Psoas muscle (tissue), 7 donors: ENCODE measurements at regions not wholly inside any gene's neighbourhood (a gene's known extent, or its start where the extent isn't known, plus 50 kb on each side); places are given as distances from the start of the nearest gene placed in this dataset.

Experiments used
- ATAC-seq, 4 donors: fragments of 200-7000 bp; cut with Tn5 transposase; one replicate each; pipeline ENCODE4 v1.9.1; 2020; ENCODE audit warnings: moderate library complexity in 3 of 4, mild to moderate bottlenecking in 2 of 4
- DNase-seq, 2 donors: peaks; one replicate each; pipeline ENCODE4 v3.0.0-alpha.2; 2020
- H3K27ac ChIP-seq: fragments of 200-600 bp; one replicate; pipeline ENCODE4 v1.8.0; 2022
- H3K27me3 ChIP-seq, 3 donors: fragments of 200-600 bp in 1 of 3; one replicate each; pipeline versions ENCODE4 v1.6.1 to v1.8.0; 2013 to 2022; ENCODE audit warnings: low read length in 2 of 3, mild to moderate bottlenecking in 2 of 3, moderate library complexity in 1 of 3; ENCODE audit not compliant: insufficient read depth in 3 of 3
- H3K36me3 ChIP-seq, 2 donors: fragments of 200-600 bp in 1 of 2; one replicate each; pipeline versions ENCODE4 v1.6.1 to v1.8.0; 2013 to 2022; ENCODE audit warnings: low read depth in 1 of 2, mild to moderate bottlenecking in 1 of 2, moderate library complexity in 1 of 2; ENCODE audit not compliant: insufficient read depth in 1 of 2
- H3K4me1 ChIP-seq: fragments of 200-600 bp; one replicate; pipeline ENCODE4 v1.8.0; 2022
- H3K4me3 ChIP-seq: fragments of 200-600 bp; one replicate; pipeline ENCODE4 v1.8.0; 2022; ENCODE audit warnings: mild to moderate bottlenecking
- H3K9me3 ChIP-seq: fragments of 200-600 bp; one replicate; pipeline ENCODE4 v1.8.0; 2022
- WGBS, 3 donors: extraction: QIAGEN DNeasy Blood & Tissue Kit; methylation state at CpG; one replicate each; pipeline versions ENCODE4 v1.1.6 to v1.1.7; 2013; 5-methylcytosine and 5-hydroxymethylcytosine counted together
- intact Hi-C, 2 donors: fragments of 100-400 bp; cut with DNase I; formaldehyde crosslinking; loops; one replicate each; pipeline versions ENCODE4 v1.11.0 to v1.14.2; 2022
- TF ChIP-seq, protein P1 (sequence below): fragments of 200-600 bp; IDR thresholded peaks from one replicate; pipeline ENCODE4 v1.8.0; 2022; ENCODE audit warnings: antibody characterized with exemption
- donor health status: healthy with polysubstance abuse.
- donor health status: DM: no; HTN: no; CAD: no; lungs with moderate emphysema.
- donor health status: Bipolar disorder and iron deficiency.
- donor health status: healthy.
- donor health status: DM: yes; HTN: yes; CAD: no.
- donor health status: DM: no; HTN: no; CAD: no.
- donor health status: DM: yes; HTN: yes; CAD: no.

DNA sequence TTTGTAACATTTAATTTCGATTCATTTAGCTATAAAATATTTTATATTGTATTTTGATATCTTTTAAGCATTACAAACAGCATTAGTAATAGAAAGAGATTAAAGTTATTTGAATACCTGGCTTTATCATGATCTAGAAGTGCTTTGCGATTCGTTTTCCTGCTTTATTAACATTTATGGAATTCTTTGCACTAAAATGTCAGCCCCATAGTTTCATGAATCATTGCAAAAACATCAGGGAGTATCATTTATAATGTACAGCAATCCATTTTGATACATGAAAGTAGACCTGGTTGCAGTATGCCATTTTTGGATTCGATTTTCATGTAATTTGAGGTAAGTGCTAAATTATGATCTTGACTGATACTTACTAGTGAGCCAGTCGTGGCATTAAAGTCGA, 108.0 kb upstream of the DPYD start:
- no peaks in the 10 kb centered on the region for H3K4me1 ChIP-seq

DNA sequence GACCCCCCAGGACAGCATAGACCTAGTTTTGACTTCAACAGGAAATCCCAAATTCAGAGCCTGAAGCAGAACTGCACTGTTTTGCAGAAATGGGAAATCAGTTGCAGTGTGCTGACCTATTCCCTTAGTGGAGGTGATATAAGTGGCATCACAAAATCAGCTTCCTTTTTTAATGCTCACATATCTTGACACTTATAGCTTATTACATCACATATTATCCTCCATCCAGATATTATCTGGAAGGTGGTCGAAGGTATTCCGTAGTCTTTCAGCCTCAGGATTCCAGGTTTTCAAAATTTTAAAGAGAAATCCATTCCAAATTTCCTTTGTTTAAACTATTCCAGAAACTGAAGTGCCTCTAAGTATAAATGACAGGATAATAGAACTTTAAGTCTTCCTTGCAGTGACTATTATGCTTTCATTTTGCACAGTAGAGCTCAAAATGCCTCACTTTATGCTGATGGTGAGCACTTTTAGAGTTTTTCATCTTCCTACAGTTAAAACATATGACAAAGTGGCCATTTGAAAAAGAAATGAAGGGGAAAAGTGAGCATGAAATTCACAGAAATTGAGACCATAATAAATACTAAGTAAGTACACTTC, 106.4 kb upstream of the DPYD start:
- no peaks in the 10 kb centered on the region for H3K9me3 ChIP-seq
- H3K27ac ChIP-seq: no peak overlapping the region
- no peaks in the 10 kb centered on the region for H3K27me3 ChIP-seq
- H3K4me1 ChIP-seq: no peaks in the 10 kb centered on the region
- ATAC-seq: no peak
- H3K4me3 ChIP-seq: no peak overlapping the region
- H3K36me3 ChIP-seq: no peaks in the 10 kb centered on the region
- TF ChIP-seq, protein P1, sequence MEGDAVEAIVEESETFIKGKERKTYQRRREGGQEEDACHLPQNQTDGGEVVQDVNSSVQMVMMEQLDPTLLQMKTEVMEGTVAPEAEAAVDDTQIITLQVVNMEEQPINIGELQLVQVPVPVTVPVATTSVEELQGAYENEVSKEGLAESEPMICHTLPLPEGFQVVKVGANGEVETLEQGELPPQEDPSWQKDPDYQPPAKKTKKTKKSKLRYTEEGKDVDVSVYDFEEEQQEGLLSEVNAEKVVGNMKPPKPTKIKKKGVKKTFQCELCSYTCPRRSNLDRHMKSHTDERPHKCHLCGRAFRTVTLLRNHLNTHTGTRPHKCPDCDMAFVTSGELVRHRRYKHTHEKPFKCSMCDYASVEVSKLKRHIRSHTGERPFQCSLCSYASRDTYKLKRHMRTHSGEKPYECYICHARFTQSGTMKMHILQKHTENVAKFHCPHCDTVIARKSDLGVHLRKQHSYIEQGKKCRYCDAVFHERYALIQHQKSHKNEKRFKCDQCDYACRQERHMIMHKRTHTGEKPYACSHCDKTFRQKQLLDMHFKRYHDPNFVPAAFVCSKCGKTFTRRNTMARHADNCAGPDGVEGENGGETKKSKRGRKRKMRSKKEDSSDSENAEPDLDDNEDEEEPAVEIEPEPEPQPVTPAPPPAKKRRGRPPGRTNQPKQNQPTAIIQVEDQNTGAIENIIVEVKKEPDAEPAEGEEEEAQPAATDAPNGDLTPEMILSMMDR: no peak
- intact Hi-C loops: no loop called here
- 93 to 98% (median 97%) methylated on average over 2 of the region's 2 CpGs for WGBS, 3 donors
- DNase-seq: no peak

More for the DNA sequence above, 108.0 kb upstream of the DPYD start:
- no peaks in the 10 kb centered on the region for H3K27me3 ChIP-seq
- DNase-seq (no peak), ATAC-seq (no peak)
- intact Hi-C loops: no loop called here
- no peak overlapping the region for H3K27ac ChIP-seq
- no peak overlapping the region for H3K4me3 ChIP-seq
- 71 to 76% (median 73%) methylated on average over 6 of the region's 6 CpGs for WGBS, 3 donors
- no peaks in the 10 kb centered on the region for H3K36me3 ChIP-seq
- TF ChIP-seq, protein P1: no peak
- no peaks in the 10 kb centered on the region for H3K9me3 ChIP-seq

DNA sequence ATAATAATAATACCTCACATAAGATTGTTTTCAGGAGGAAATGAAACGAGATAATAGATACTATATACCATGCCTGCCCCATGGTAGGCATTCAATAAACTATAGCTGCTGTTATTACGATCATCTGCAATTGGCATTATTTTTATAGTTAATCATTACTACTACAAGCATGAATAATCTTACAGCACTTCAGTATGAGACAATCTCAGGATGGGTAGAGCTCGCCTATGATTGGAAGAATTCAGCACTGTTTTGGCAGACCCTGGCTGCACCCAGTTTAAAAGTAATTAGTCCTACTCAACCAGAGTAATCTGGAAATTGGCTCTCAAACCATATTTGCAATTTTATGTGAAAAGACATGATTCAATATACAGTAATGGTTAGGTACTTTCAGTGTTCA, 105.0 kb upstream of the DPYD start:
- ATAC-seq: no peak
- intact Hi-C loops: no loop called here
- Histone ChIP-seq H3K36me3 (no peaks in the 10 kb centered on the region), H3K4me3 (no peak overlapping the region), H3K9me3 (no peaks in the 10 kb centered on the region), H3K4me1 (no peaks in the 10 kb centered on the region), H3K27ac (no peak overlapping the region), H3K27me3 (no peaks in the 10 kb centered on the region)
- 70 to 79% (median 78%) methylated on average over 3 of the region's 3 CpGs for WGBS, 3 donors
- TF ChIP-seq, protein P1: no peak
- no peak for DNase-seq

DNA sequence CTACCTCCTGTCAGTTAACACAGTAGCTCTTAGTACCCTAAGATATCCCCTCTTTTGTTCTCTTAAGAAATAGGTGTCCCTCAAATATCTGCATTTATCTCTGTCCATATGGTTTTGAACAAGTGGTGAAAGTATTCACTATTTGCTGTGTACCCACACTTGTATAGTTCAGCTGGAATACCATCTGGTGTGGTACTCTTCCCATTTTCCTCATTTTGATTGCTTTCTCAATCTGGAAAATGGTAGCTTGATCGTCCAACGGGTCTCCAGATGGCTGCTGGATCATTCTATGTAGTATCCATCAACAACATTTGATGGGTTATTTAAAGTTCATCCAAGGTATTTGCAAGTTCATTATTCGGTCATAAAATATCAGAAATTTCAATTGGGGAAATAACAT, 100.3 kb upstream of the DPYD start:
- Histone ChIP-seq H3K4me1 (no peaks in the 10 kb centered on the region), H3K27me3 (no peaks in the 10 kb centered on the region), H3K4me3 (no peak overlapping the region), H3K9me3 (no peaks in the 10 kb centered on the region), H3K27ac (no peak overlapping the region), H3K36me3 (no peaks in the 10 kb centered on the region)
- ATAC-seq: no peak
- intact Hi-C loops: no loop called here
- WGBS, 3 donors: 63 to 70% (median 68%) methylated on average over 3 of the region's 3 CpGs
- TF ChIP-seq, protein P1: no peak
- no peak for DNase-seq

DNA sequence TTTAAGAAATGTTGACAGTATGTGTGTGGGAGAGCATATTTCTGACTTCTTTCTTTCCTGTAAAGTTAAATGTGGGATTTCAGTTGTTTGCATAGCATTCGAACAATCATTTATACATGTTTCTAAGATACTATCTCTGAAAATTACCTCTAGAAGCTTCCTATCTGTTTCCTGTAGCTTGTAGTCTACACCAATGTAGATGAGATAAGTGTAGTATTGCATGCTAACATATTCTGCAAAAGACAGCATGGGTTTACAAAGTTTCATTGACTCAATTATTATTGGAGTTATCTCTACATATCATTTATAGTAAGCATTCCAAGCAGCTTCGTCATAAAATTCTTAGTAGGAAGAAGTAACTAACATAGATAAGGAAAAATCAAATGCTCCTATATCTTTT, 98.9 kb upstream of the DPYD start:
- intact Hi-C loops: no loop called here
- H3K36me3 ChIP-seq: no peaks in the 10 kb centered on the region
- H3K4me1 ChIP-seq: no peaks in the 10 kb centered on the region
- ATAC-seq: no peak
- WGBS, 3 donors: 77 to 85% (median 83%) methylated on average over 2 of the region's 2 CpGs
- no peaks in the 10 kb centered on the region for H3K27me3 ChIP-seq
- H3K9me3 ChIP-seq: no peaks in the 10 kb centered on the region
- DNase-seq: no peak
- no peak overlapping the region for H3K4me3 ChIP-seq
- H3K27ac ChIP-seq: no peak overlapping the region
- TF ChIP-seq, protein P1: no peak
